GM13976 (cell line): ENCODE measurements at regions not wholly inside any gene's neighbourhood (a gene's known extent, or its start where the extent isn't known, plus 50 kb on each side); places are given as distances from the start of the nearest gene placed in this dataset.

ENCODE experiments used
- DNase-seq: peaks from one replicate; pipeline ENCODE4 v3.0.0; 2012; ENCODE audit warnings: low spot score
- CTCF ChIP-seq: IDR thresholded peaks from 2 replicates; pipeline ENCODE4 v1.5.1; 2012; ENCODE audit warnings: borderline replicate concordance, mild to moderate bottlenecking; ENCODE audit not compliant: insufficient read depth; ENCODE audit errors: extremely low read depth, missing control alignments, control extremely low read depth
- in situ Hi-C: fragments of 300-500 bp; cut with MboI; formaldehyde crosslinking; loops from one replicate; pipeline ENCODE4 v1.12.0; 2022; ENCODE audit warnings: low sequenced_read_pairs, mixed read lengths, inconsistent platforms; ENCODE audit not compliant: unreplicated experiment

DNA sequence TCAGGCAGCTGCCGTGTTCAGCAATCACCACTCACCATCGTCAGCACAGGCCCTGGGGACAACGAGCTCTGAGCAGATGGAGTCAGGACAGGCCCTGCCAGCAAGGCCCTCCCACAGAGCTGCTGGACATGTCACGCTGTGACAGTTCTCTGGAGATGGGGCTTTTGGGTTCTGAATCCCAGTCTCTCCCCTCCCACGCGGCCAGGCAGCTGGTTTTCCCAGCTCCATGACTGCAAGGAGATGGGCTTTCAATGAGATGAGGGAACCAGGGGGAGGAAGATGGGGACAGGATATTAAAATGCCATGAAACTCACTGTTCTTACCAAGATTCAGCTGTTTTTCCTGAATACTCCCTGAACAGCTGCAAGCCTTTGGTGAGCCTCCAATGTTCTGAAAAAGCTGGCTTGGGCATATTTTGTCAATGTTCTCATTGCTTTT, 305.9 kb downstream of the BRD1 start:
- DNase-seq = no peak
- in situ Hi-C loops = no loop called here
- TF ChIP-seq CTCF = no peak

DNA sequence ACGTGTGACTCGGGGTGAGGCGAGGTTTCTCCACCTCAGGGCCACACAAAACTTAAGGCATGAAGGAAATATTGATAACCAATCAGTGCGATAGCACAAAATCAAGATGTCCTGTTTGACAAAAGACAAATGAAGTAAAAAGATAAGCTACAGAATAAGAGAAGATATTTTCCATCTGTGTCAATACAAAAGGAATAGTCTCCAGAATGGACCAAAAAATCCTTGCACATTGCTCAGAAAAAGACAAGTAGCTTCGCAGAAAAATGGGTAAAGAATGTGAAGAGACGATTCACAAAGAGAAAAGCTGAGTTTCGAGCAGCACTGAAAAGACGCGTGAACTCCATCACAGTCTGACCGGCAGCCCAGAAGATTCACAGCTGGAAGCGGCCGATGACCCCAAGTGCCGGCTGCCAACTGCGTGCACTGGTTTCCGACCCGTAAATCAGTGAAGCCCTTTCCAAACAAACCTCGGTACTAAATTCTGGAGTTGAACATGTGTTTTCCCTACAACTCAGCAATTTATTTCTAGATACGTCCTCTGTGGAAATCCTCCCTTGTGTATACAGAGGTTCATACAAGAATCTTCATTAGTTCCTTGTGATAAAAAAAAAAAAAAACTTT, 308.4 kb downstream of the BRD1 start:
- DNase-seq = no peak
- TF ChIP-seq CTCF = no peak
- in situ Hi-C loops = no loop called here

- in situ Hi-C loops = no loop called here
- no peak for DNase-seq
- TF ChIP-seq CTCF = no peak
Observed at GRCh38 chr22:49518436-49518970, 309.2 kb downstream of the BRD1 start.

DNA sequence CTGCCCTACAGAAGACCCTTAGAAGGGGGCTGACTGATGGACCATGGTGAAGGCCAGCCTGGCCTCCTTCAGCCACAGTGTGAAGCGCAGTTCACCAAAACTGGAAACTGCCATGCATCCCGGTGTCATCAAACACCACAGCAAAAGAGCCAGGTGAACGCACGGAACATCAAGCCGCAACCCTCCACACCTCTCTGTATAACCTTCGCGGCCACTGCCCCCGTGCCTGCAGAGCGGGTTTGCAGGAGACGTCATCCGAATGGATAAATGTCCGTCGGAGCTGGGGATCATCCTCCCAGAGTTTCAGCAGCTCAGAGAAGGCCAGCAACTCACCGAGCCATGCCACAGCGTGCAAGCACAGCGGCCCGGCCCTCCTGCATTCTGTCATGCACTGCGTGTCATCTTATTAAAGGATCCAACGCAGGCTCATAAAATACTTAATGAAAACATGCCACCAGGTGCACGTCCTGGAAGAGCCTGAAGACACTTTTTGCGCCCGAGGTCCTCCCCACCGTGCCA, 309.9 kb downstream of the BRD1 start:
- in situ Hi-C loops = no loop called here
- no peak for TF ChIP-seq CTCF
- DNase-seq = no peak

- DNase-seq = no peak
- in situ Hi-C loops = no loop called here
- no peak for TF ChIP-seq CTCF
Observed at GRCh38 chr22:49517211-49517610, 310.5 kb downstream of the BRD1 start.

- in situ Hi-C loops = no loop called here
- no peak for TF ChIP-seq CTCF
- DNase-seq = no peak
Observed at GRCh38 chr22:49515475-49515874, 312.2 kb downstream of the BRD1 start.
